HG03354 (cell line): ENCODE measurements at regions not wholly inside any gene's neighbourhood (a gene's known extent, or its start where the extent isn't known, plus 50 kb on each side); places are given as distances from the start of the nearest gene placed in this dataset.
"Not testable (repeated sequence)": the region's sequence is repeated elsewhere in the genome, so short reads cannot be mapped to it uniquely, and the experiment has no call there.

Source experiments
- ATAC-seq: cut with Tn5 transposase; IDR thresholded peaks from one replicate; pipeline ENCODE4 v1.9.1; 2021; ENCODE audit warnings: mild to moderate bottlenecking; ENCODE audit not compliant: unreplicated experiment, poor library complexity, severe bottlenecking

- ATAC-seq, result not testable (repeated sequence)
These were observed 144.9 kb upstream of the ZNF469 start for GRCh38 chr16:88237761-88238415.

- not testable (repeated sequence) for ATAC-seq
These were observed 144.0 kb upstream of the ZNF469 start for GRCh38 chr16:88238732-88239274.

- ATAC-seq, result not testable (repeated sequence)
These were observed 142.6 kb upstream of the ZNF469 start for GRCh38 chr16:88240118-88240517.

GRCh38 chr16:88240776-88241175 is 142.0 kb upstream of the ZNF469 start:
- not testable (repeated sequence) for ATAC-seq

GRCh38 chr16:88241404-88242311 is 141.1 kb upstream of the ZNF469 start:
- ATAC-seq, result not testable (repeated sequence)

- ATAC-seq, result not testable (repeated sequence)
These were observed 140.2 kb upstream of the ZNF469 start for GRCh38 chr16:88242312-88243295.

- ATAC-seq, result not testable (repeated sequence)
These were observed 138.8 kb upstream of the ZNF469 start for GRCh38 chr16:88243921-88244320.

- not testable (repeated sequence) for ATAC-seq
These were observed 137.3 kb upstream of the ZNF469 start for GRCh38 chr16:88245241-88246081.

- not testable (repeated sequence) for ATAC-seq
These were observed 135.7 kb upstream of the ZNF469 start for GRCh38 chr16:88246955-88247582.

- not testable (repeated sequence) for ATAC-seq
These were observed 135.2 kb upstream of the ZNF469 start for GRCh38 chr16:88247583-88247966.

- ATAC-seq, result not testable (repeated sequence)
These were observed 134.0 kb upstream of the ZNF469 start for GRCh38 chr16:88248761-88249160.

- ATAC-seq, result not testable (repeated sequence)
These were observed 132.4 kb upstream of the ZNF469 start for GRCh38 chr16:88250381-88250780.

GRCh38 chr16:88252057-88252794 is 130.5 kb upstream of the ZNF469 start:
- ATAC-seq, result not testable (repeated sequence)

- not testable (repeated sequence) for ATAC-seq
These were observed 124.6 kb upstream of the ZNF469 start for GRCh38 chr16:88258141-88258540.

- not testable (repeated sequence) for ATAC-seq
These were observed 123.8 kb upstream of the ZNF469 start for GRCh38 chr16:88258764-88259525.

GRCh38 chr16:88259538-88259937 is 123.2 kb upstream of the ZNF469 start:
- not testable (repeated sequence) for ATAC-seq

GRCh38 chr16:88260146-88260545 is 122.6 kb upstream of the ZNF469 start:
- not testable (repeated sequence) for ATAC-seq
